OCI-LY3 (cell line): ENCODE measurements at regions not wholly inside any gene's neighbourhood (a gene's known extent, or its start where the extent isn't known, plus 50 kb on each side); places are given as distances from the start of the nearest gene placed in this dataset.

Source experiments
- EZH2phosphoT487 ChIP-seq: fragments of 200-600 bp; shearing (Covaris generic); IDR thresholded peaks from 2 replicates; pipeline ENCODE4 v1.6.1; 2018; ENCODE audit warnings: antibody characterized with exemption, mixed run types, low read depth
- TF ChIP-seq, protein P1 (sequence below): fragments of 200-600, 300-600 bp; sonication (generic); IDR thresholded peaks from 2 replicates; pipeline ENCODE4 v1.5.1; 2014; ENCODE audit warnings: antibody characterized with exemption, low read length, low read depth

DNA sequence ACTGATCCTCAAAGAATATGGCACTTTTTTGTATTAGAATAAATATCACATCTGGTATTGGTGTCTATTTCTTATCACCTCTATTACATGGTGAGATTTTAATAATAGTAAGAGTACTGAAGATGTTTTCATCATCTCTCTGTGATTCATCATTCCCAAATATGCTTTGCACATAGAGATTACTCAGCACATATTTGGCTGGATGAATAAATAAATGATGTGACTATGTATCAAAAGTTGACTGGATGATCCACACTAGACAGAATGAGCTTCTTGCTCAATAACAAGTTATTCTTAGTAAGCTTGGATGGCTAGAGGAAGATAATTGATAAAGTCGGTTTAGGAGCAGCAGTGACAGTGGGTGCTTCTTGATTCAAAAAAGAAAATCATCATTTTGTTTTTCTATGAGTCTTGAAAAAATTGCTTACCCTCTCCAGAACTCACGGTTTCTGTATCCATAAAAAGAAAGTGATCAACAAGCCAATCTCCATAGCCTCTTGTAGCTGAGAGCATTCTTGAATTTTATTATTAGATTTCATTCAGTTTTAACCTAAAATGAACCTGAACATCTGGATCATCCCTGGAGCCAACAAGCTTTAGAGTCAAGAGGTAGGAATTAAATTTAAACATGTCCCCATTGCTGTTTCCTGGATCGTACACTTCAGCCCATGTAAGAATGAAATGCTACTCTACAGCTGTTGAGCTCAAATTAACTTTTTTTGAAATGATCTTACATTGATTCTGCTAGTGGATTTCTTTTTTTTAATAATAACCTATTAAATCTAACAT, 104.8 kb upstream of the OSTN start:
- TF ChIP-seq, protein P1, sequence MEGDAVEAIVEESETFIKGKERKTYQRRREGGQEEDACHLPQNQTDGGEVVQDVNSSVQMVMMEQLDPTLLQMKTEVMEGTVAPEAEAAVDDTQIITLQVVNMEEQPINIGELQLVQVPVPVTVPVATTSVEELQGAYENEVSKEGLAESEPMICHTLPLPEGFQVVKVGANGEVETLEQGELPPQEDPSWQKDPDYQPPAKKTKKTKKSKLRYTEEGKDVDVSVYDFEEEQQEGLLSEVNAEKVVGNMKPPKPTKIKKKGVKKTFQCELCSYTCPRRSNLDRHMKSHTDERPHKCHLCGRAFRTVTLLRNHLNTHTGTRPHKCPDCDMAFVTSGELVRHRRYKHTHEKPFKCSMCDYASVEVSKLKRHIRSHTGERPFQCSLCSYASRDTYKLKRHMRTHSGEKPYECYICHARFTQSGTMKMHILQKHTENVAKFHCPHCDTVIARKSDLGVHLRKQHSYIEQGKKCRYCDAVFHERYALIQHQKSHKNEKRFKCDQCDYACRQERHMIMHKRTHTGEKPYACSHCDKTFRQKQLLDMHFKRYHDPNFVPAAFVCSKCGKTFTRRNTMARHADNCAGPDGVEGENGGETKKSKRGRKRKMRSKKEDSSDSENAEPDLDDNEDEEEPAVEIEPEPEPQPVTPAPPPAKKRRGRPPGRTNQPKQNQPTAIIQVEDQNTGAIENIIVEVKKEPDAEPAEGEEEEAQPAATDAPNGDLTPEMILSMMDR = no peak
- no peak for TF ChIP-seq EZH2phosphoT487
